ENCODE measurements at regions not wholly inside any gene's neighbourhood (a gene's known extent, or its start where the extent isn't known, plus 50 kb on each side); places are given as distances from the start of the nearest gene placed in this dataset.

DNA sequence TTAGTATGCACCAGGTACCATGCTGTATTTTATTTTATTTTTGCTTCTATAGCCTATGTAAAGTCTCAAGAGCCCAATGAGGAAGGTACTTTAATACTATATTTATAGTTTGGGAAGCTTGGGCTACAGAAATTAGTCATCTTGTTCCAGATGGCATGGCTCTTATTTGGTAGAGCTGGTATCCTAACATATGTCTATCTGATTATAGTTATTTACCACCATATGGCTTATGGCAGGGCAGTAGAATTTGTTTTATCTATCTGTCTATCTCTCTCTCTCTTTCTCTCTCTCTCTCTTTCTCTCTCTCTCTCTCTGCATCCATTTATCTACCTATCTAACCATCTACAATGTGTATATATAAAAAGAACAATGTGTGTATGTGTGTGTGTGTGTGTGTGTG lies 1293.7 kb upstream of the SLC39A10 start:
- TF ChIP-seq, protein P1, sequence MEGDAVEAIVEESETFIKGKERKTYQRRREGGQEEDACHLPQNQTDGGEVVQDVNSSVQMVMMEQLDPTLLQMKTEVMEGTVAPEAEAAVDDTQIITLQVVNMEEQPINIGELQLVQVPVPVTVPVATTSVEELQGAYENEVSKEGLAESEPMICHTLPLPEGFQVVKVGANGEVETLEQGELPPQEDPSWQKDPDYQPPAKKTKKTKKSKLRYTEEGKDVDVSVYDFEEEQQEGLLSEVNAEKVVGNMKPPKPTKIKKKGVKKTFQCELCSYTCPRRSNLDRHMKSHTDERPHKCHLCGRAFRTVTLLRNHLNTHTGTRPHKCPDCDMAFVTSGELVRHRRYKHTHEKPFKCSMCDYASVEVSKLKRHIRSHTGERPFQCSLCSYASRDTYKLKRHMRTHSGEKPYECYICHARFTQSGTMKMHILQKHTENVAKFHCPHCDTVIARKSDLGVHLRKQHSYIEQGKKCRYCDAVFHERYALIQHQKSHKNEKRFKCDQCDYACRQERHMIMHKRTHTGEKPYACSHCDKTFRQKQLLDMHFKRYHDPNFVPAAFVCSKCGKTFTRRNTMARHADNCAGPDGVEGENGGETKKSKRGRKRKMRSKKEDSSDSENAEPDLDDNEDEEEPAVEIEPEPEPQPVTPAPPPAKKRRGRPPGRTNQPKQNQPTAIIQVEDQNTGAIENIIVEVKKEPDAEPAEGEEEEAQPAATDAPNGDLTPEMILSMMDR (IDR thresholded peaks at IDR 0.05; ENCODE audit: extremely low read depth, missing control alignments), result no peak
- no peak for DNase-seq (ENCODE audit: low spot score)

DNA sequence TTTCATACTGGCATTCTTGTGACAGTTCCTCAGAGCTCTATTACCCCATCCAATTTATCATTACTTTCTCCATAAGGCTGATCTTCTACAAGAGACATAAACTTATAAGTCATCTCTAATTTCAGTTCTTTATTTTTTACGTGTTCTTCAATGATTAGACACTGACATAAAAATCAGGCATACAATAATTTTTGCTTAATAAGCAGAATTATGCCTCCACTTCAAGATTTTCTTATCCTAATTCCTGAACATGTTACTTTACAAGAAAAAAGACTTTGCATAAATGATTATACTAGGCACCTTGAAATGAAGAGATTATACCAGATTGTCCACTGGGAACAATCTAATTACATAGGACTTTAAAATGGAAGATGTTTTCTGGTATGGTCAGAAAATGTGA lies 1304.5 kb upstream of the SLC39A10 start:
- no peak for DNase-seq (ENCODE audit: low spot score)
- TF ChIP-seq, protein P1 (IDR thresholded peaks at IDR 0.05; ENCODE audit: extremely low read depth, missing control alignments), result no peak

DNA sequence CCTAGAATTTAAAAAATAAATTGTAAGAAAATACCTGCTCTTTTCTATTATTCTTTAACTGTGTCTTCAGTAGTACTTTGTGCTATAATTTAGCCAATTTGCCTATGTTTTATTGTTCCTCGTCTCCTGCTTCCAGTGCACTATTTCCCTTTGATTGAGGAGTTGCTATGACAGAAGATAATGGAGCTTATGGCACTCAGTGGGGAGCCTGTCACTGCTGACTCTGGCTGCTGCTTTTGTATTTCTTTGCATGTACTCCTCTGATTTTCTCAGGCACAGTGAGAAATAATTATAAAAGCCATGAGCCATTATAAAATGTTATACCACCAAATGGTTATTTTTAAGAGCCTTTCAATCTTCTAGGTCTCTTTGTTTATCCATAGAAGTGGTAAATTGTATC lies 1310.8 kb upstream of the SLC39A10 start:
- DNase-seq (ENCODE audit: low spot score), result no peak
- TF ChIP-seq, protein P1 (IDR thresholded peaks at IDR 0.05; ENCODE audit: extremely low read depth, missing control alignments), result no peak

DNA sequence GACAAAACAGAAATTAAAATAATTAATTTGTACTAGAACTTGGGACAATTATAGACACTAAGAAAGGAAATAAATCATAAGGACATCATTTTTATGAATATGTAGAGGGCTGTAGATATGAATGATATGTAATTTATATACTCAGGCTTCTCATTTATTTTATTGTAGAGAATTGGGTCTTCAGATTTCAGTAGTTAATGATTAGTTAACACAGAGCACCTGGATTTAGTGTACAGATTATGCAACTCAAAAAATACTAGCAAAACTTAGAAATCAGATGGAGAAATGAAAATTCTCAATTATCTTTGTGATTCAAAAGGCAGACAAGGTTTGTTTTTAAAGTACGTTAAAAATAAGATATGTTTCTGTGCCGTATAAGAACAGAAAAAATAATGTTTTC lies 1311.7 kb upstream of the SLC39A10 start:
- TF ChIP-seq, protein P1 (IDR thresholded peaks at IDR 0.05; ENCODE audit: extremely low read depth, missing control alignments), result no peak

DNA sequence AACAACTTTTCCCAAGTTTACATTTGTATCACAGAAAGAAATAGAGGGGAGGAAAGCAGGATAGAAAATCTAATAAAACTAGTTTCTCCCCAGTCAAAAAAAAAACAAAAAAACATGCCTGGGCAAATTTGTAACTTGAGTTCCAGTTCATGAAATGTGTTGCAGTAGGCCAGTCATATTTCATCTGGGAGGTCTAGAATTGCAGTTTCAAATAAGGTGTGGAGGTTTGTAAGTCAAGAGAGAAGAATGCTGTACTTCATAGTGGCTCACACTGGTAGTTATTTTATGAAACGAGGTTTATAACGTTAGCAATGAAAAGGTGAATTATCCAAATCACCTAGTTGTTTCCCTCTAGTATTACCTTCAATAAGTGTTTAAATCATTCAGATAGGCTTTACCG lies 1313.9 kb upstream of the SLC39A10 start:
- DNase-seq (ENCODE audit: low spot score), result no peak
- TF ChIP-seq, protein P1 (IDR thresholded peaks at IDR 0.05; ENCODE audit: extremely low read depth, missing control alignments), result no peak

More for the DNA sequence above, 1311.7 kb upstream of the SLC39A10 start:
- DNase-seq (ENCODE audit: low spot score), result no peak

DNA sequence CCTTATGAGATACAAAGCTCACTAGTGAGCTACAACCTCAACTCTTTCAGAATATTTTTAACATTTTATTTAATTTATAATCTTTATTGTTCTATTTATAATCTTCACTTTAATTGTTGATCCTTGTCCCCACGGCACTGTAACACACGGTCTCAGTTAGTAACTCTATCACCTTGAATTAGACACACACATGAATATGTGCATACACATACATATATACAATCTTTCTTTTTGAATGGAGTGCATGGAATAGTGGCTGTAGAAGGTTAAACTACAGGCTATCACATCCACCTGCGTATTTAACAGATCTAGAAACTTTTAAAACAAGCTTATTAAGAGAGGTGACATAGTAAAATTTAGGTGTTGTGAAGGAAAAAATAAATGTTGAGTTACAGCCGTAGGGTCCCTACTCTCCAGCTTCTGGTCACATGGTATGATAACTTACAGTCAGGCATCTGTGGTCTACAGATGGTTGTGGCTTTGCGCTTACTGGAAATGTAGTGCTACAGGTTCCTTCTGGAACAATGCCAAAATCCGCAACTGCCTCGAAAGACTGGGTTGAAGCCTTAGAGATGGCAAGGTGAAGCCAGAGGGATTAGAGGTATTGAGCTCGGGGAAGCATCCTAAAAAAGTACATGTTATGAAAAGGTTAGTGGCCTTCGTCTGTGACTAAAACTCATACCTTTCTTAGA lies 1324.1 kb upstream of the SLC39A10 start:
- no peak for DNase-seq (ENCODE audit: low spot score)

DNA sequence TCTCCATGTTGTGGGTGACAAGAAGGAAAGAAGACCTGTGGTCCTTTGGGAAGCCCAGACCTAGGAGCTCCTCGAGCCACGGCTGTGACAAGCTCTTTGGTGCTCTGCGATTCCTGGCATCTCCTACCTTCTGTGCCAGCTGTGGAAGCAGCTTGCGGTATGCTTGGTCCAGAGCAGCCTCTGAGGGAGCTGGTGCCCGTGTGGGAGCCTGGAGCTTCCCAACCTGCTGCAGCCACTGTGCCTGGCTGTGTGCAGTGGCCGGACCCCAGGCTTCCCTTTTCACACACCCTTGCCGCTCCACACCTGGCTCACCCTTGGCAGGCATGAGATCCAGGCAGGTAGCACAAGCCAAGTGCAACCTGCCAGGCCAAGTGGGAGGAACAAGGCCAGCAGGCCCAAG lies 1328.6 kb upstream of the SLC39A10 start:
- no peak for DNase-seq (ENCODE audit: low spot score)
- TF ChIP-seq, protein P1 (IDR thresholded peaks at IDR 0.05; ENCODE audit: extremely low read depth, missing control alignments), result no peak

More for the DNA sequence above, 1324.1 kb upstream of the SLC39A10 start:
- TF ChIP-seq, protein P1 (IDR thresholded peaks at IDR 0.05; ENCODE audit: extremely low read depth, missing control alignments), result no peak

All from GM20000 (cell line).